ENCODE measurements at regions not wholly inside any gene's neighbourhood (a gene's known extent, or its start where the extent isn't known, plus 50 kb on each side); places are given as distances from the start of the nearest gene placed in this dataset.

DNA sequence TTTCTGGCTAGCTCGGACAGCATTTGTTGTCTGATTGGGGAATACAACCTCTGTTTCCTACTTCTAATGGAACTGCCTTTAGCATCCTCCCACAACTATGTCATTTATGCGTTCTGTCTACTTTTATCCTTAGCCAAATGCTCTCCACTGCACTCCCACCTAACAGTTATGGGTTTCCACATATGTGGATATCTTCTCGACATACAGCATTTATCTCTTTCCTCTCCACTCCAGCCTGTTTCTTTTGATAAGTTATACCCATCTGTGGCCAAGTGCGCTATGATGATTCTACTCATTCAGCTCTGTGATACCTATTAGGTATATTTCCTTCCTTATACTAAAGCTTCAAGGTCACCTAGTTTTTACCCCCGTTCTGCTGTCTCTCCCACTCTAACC is 122.2 kb upstream of the NAP1L1 start:
- Histone ChIP-seq H4K20me1 (ENCODE audit: low read depth) (no peaks in the 10 kb centered on the region), H3F3A (ENCODE audit: low read depth) (no peaks in the 10 kb centered on the region), H3K4me3 (no peak overlapping the region), H3K36me3 (no peaks in the 10 kb centered on the region), H2AFZ (replicated peaks) (no peak overlapping the region), H3K9me3 (ENCODE audit: low read depth) (no peaks in the 10 kb centered on the region), H3K4me1 (no peaks in the 10 kb centered on the region), H3K79me2 (ENCODE audit: low read depth) (no peaks in the 10 kb centered on the region), H3K9ac (no peak overlapping the region), H3K4me2 (no peak overlapping the region), H3K27me3 (no peaks in the 10 kb centered on the region), H3K27ac (no peak overlapping the region)
- H3K27me3 Mint-ChIP-seq (ENCODE audit: insufficient read depth, low read depth) = peaks cover 2% of the 10 kb centered on the region
- H3K4me1 Mint-ChIP-seq = no peaks in the 10 kb centered on the region
- peaks cover 9% of the 10 kb centered on the region for H3K9me3 Mint-ChIP-seq
- H3K36me3 Mint-ChIP-seq = no peaks in the 10 kb centered on the region
- no peak overlapping the region for H3K27ac Mint-ChIP-seq
- no peak overlapping the region for H3K4me3 Mint-ChIP-seq
- DNase-seq (ENCODE audit: low spot score) = no peak
- TF ChIP-seq EZH2 (IDR thresholded peaks at IDR 0.05) (no peak), EZH2phosphoT487 (IDR thresholded peaks at IDR 0.05) (no peak)
- TF ChIP-seq, protein P1, sequence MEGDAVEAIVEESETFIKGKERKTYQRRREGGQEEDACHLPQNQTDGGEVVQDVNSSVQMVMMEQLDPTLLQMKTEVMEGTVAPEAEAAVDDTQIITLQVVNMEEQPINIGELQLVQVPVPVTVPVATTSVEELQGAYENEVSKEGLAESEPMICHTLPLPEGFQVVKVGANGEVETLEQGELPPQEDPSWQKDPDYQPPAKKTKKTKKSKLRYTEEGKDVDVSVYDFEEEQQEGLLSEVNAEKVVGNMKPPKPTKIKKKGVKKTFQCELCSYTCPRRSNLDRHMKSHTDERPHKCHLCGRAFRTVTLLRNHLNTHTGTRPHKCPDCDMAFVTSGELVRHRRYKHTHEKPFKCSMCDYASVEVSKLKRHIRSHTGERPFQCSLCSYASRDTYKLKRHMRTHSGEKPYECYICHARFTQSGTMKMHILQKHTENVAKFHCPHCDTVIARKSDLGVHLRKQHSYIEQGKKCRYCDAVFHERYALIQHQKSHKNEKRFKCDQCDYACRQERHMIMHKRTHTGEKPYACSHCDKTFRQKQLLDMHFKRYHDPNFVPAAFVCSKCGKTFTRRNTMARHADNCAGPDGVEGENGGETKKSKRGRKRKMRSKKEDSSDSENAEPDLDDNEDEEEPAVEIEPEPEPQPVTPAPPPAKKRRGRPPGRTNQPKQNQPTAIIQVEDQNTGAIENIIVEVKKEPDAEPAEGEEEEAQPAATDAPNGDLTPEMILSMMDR (IDR thresholded peaks at IDR 0.05) = no peak

DNA sequence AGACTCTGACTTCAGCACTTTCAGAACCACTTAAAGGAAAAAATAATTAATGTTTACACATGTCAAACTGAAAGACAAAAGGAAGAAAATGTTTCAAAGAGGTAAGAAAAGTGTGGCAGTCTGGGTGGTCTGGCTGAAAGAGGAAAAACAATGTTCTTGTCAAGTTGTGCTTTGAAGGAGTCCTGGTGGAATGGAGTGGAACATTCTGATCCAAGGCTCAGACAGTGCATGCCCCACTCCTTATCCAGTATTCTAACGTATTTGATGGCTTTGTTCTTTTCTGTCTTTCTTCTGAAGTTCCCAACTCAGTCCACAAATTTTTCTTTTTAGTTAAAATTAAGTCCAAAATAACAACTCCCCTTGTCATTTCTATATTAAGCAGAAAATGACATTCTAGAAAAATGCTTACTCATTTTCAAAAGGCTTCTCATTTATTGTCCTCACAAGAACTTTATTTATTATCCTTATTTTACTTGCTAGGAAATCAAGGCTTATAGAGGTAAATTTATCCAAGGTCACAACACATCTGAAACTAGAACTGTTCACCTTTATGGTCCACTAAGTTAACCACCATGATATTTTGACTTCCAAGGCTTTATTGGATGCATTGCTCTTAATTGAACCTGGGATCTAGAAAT is 121.7 kb upstream of the NAP1L1 start:
- Mint-ChIP-seq H3K9me3 (peaks cover 9% of the 10 kb centered on the region), H3K27ac (no peak overlapping the region), H3K4me3 (no peak overlapping the region), H3K36me3 (no peaks in the 10 kb centered on the region), H3K27me3 (ENCODE audit: insufficient read depth, low read depth) (peaks cover 2% of the 10 kb centered on the region), H3K4me1 (no peaks in the 10 kb centered on the region)
- H3K36me3 ChIP-seq = no peaks in the 10 kb centered on the region
- H3K4me3 ChIP-seq = no peak overlapping the region
- H3K27me3 ChIP-seq = no peaks in the 10 kb centered on the region
- no peak overlapping the region for H3K4me2 ChIP-seq
- H3K9me3 ChIP-seq (ENCODE audit: low read depth) = no peaks in the 10 kb centered on the region
- no peaks in the 10 kb centered on the region for H3K4me1 ChIP-seq
- no peak for DNase-seq (ENCODE audit: low spot score)
- no peaks in the 10 kb centered on the region for H4K20me1 ChIP-seq (ENCODE audit: low read depth)
- H3K27ac ChIP-seq = no peak overlapping the region
- no peaks in the 10 kb centered on the region for H3F3A ChIP-seq (ENCODE audit: low read depth)
- H2AFZ ChIP-seq (replicated peaks) = no peak overlapping the region
- H3K79me2 ChIP-seq (ENCODE audit: low read depth) = no peaks in the 10 kb centered on the region
- H3K9ac ChIP-seq = no peak overlapping the region
- TF ChIP-seq EZH2phosphoT487 (IDR thresholded peaks at IDR 0.05) = no peak
- TF ChIP-seq EZH2 (IDR thresholded peaks at IDR 0.05) = no peak
- TF ChIP-seq, protein P1 (IDR thresholded peaks at IDR 0.05) = no peak

GRCh38 chr12:76202621-76203020 is 118.1 kb upstream of the NAP1L1 start:
- Histone ChIP-seq H3K9ac (no peak overlapping the region), H3K4me2 (no peak overlapping the region), H3K36me3 (no peaks in the 10 kb centered on the region), H3K9me3 (ENCODE audit: low read depth) (no peaks in the 10 kb centered on the region), H3F3A (ENCODE audit: low read depth) (no peaks in the 10 kb centered on the region), H3K27me3 (no peaks in the 10 kb centered on the region), H3K4me3 (no peak overlapping the region), H3K4me1 (no peaks in the 10 kb centered on the region), H2AFZ (replicated peaks) (no peak overlapping the region), H3K79me2 (ENCODE audit: low read depth) (no peaks in the 10 kb centered on the region), H3K27ac (no peak overlapping the region), H4K20me1 (ENCODE audit: low read depth) (no peaks in the 10 kb centered on the region)
- no peaks in the 10 kb centered on the region for H3K36me3 Mint-ChIP-seq
- TF ChIP-seq, protein P1 (IDR thresholded peaks at IDR 0.05) = no peak
- H3K27me3 Mint-ChIP-seq (ENCODE audit: insufficient read depth, low read depth) = peaks cover 2% of the 10 kb centered on the region
- H3K4me1 Mint-ChIP-seq = no peaks in the 10 kb centered on the region
- H3K27ac Mint-ChIP-seq = no peak overlapping the region
- no peak overlapping the region for H3K4me3 Mint-ChIP-seq
- peaks cover 27% of the 10 kb centered on the region for H3K9me3 Mint-ChIP-seq
- DNase-seq (ENCODE audit: low spot score) = no peak
